ENCODE measurements at regions not wholly inside any gene's neighbourhood (a gene's known extent, or its start where the extent isn't known, plus 50 kb on each side); places are given as distances from the start of the nearest gene placed in this dataset.

- no TSS peak for BruUV-seq (replicated peaks)
- ChIA-PET POLR2A (no interaction called here), CTCF (no interaction called here)
- Histone ChIP-seq H3K9me3 (replicated peaks; ENCODE audit: control insufficient read depth, insufficient read depth, low read length) (no peaks in the 10 kb centered on the region), H3K4me1 (ENCODE audit: control insufficient read depth, extremely low read depth, insufficient read depth, low read length) (no peaks in the 10 kb centered on the region), H3K9me1 (replicated peaks; ENCODE audit: control insufficient read depth, extremely low read depth, insufficient read depth, low read length) (no peaks in the 10 kb centered on the region), H4K20me1 (replicated peaks; ENCODE audit: control insufficient read depth, extremely low read depth, insufficient read depth, low read length) (no peaks in the 10 kb centered on the region), H3K4me2 (ENCODE audit: insufficient read depth, low read length) (no peak overlapping the region), H3K27ac (ENCODE audit: insufficient read depth, low read depth, low read length) (no peak overlapping the region), H3K36me3 (ENCODE audit: control insufficient read depth in 2 of 2, extremely low read depth in 1 of 2, insufficient read depth in 2 of 2, low read length in 2 of 2) (no peaks in the 10 kb centered on the region), H3K79me2 (ENCODE audit: control insufficient read depth, insufficient read depth, low read length) (no peaks in the 10 kb centered on the region), H3K9ac (replicated peaks; ENCODE audit: extremely low read depth, insufficient read depth, low read length) (no peak overlapping the region), H3K27me3 (ENCODE audit: control insufficient read depth in 2 of 2, insufficient read depth in 2 of 2, low read length in 2 of 2) (no peaks in the 10 kb centered on the region), H2AFZ (ENCODE audit: low read depth, low read length) (no peak overlapping the region), H3K4me3 (replicated peaks in 1 of 3; ENCODE audit: insufficient read depth in 1 of 3, low read depth in 1 of 3, low read length in 3 of 3) (no peak overlapping the region)
- FAIRE-seq (no peak), DNase-seq (ENCODE audit: low read depth, low spot score) (no peak)
- intact Hi-C loops (cut with micrococcal nuclease) = no loop called here
- TF ChIP-seq EZH2 (IDR thresholded peaks at IDR 0.05; ENCODE audit: borderline replicate concordance, low read depth, low read length, severe bottlenecking) (no peak), GATA2 (IDR thresholded peaks at IDR 0.05; ENCODE audit: insufficient read depth, insufficient read length, low read depth, low read length) (no peak), POLR2A (IDR thresholded peaks at IDR 0.05; ENCODE audit: low read depth, low read length) (no peak), CTCF (IDR thresholded peaks at IDR 0.05; ENCODE audit: extremely low read depth in 1 of 2, insufficient read depth in 1 of 2, low read depth in 1 of 2, low read length in 2 of 2) (no peak), MYC (IDR thresholded peaks at IDR 0.05; ENCODE audit: low read depth, low read length) (no peak), JUN (IDR thresholded peaks at IDR 0.05; ENCODE audit: borderline replicate concordance, insufficient read depth, insufficient read length, low read depth) (no peak), POLR2AphosphoS5 (IDR thresholded peaks at IDR 0.05; ENCODE audit: insufficient read depth, low read depth, low read length) (no peak), FOS (IDR thresholded peaks at IDR 0.05; ENCODE audit: borderline replicate concordance, insufficient read depth, low read length) (no peak), MAX (IDR thresholded peaks at IDR 0.05; ENCODE audit: insufficient read depth, insufficient read length) (no peak)
- dilution Hi-C loops (cut with MboI; ENCODE audit: extremely low pct_ligation_motif_present, low sequenced_read_pairs) = no loop called here
Measured at GRCh38 chrX:155695419-155695818, 82.7 kb upstream of the TMLHE start.

Measured in endothelial cell of umbilical vein (primary cell).